PC-3 (cell line): ENCODE measurements at regions not wholly inside any gene's neighbourhood (a gene's known extent, or its start where the extent isn't known, plus 50 kb on each side); places are given as distances from the start of the nearest gene placed in this dataset.

Experiments
- CTCF ChIP-seq: fragments of 300-600 bp; sonication (generic); conservative IDR thresholded peaks from 2 replicates; pipeline ENCODE4 v1.5.1; 2017; ENCODE audit warnings: antibody characterized with exemption, low read depth, mild to moderate bottlenecking, low read length
- EZH2 ChIP-seq: fragments of 300-600 bp; sonication (generic); IDR thresholded peaks from one replicate; pipeline ENCODE4 v1.6.1; 2017; ENCODE audit warnings: antibody characterized with exemption, mild to moderate bottlenecking, low read length; ENCODE audit not compliant: unreplicated experiment
- EZH2phosphoT487 ChIP-seq: fragments of 300-600 bp; sonication (generic); IDR thresholded peaks from 2 replicates; pipeline ENCODE4 v1.6.1; 2018; ENCODE audit warnings: mild to moderate bottlenecking, antibody characterized with exemption, low read length, borderline replicate concordance

- TF ChIP-seq EZH2: no peak
- no peak for TF ChIP-seq CTCF
- TF ChIP-seq EZH2phosphoT487: no peak
Measured at GRCh38 chrX:13876652-13877051, 59.8 kb upstream of the GPM6B start.
